ENCODE measurements at regions not wholly inside any gene's neighbourhood (a gene's known extent, or its start where the extent isn't known, plus 50 kb on each side); places are given as distances from the start of the nearest gene placed in this dataset.

DNA sequence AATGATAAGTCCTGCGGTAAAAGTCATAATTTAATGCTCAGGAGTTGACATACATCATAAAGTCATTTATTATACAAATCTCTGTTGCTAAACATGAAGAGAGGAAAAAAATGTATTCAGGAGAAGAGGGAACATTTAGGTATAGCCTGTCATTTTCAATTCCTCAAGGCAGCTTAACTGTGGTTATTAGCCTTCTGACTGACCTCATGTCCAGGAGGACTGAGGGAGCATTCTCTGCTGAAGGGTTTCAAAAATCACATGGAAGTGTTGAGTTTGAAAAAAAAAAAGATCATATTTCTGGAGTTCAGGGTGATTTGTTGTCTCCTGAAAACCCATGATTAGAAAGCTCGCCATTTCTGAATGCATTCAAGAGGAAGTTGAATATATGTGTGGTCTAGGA lies 1371.1 kb upstream of the LRRTM1 start:
- Histone ChIP-seq H3K4me1 (ENCODE audit: control insufficient read depth, insufficient read depth, low read length) (no peaks in the 10 kb centered on the region), H3K27ac (ENCODE audit: low read length) (no peak overlapping the region), H3K36me3 (ENCODE audit: control insufficient read depth, insufficient read depth, low read length) (no peaks in the 10 kb centered on the region), H3K27me3 (ENCODE audit: control insufficient read depth, insufficient read depth, low read length) (no peaks in the 10 kb centered on the region), H3K9me3 (replicated peaks; ENCODE audit: control insufficient read depth, low read depth, low read length) (no peaks in the 10 kb centered on the region), H3K4me3 (ENCODE audit: low read length) (no peak overlapping the region)
- 60% methylated on average over 1 of the region's 2 CpGs for WGBS (ENCODE audit: insufficient coverage)
- no peak for DNase-seq

DNA sequence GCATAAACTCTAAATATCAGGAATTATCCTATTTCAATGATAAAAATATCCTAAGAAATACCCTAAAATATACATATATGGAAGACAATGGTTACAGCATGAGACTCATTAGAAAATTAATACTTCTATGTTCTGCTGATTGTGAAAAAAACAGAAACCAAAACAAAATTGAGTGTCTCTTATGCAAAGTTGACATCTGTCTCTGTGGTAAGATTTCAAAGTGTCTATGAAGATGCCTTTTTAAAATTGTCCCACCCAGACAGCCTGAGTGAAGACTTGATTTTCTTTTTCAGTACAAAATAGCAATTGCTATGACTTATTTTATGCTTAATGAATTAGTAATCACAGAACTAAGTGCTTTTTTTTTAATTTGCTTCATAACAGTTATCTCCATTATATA lies 1368.4 kb upstream of the LRRTM1 start:
- H3K36me3 ChIP-seq (ENCODE audit: control insufficient read depth, insufficient read depth, low read length) = no peaks in the 10 kb centered on the region
- H3K27me3 ChIP-seq (ENCODE audit: control insufficient read depth, insufficient read depth, low read length) = no peaks in the 10 kb centered on the region
- no peak overlapping the region for H3K4me3 ChIP-seq (ENCODE audit: low read length)
- H3K4me1 ChIP-seq (ENCODE audit: control insufficient read depth, insufficient read depth, low read length) = no peaks in the 10 kb centered on the region
- no peak for DNase-seq
- H3K27ac ChIP-seq (ENCODE audit: low read length) = no peak overlapping the region
- H3K9me3 ChIP-seq (replicated peaks; ENCODE audit: control insufficient read depth, low read depth, low read length) = no peaks in the 10 kb centered on the region

DNA sequence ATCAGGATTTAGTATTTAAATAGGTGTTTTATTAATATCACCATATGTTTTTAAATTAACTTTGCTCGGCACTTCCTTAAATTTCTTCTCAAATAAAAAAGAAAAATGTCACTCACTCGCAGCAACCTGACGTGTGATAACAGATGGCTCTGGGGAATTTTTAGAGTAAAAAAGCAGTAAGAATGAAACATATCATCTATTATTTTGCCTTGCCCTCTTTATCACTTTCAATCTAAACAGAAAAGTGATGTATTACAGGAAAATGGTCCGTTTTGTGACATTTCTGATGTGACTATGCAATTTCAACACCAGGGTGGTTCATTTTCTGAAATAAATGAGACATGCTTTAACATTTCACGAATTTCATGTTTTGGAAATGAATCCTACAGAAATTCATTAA lies 1368.0 kb upstream of the LRRTM1 start:
- Histone ChIP-seq H3K36me3 (ENCODE audit: control insufficient read depth, insufficient read depth, low read length) (no peaks in the 10 kb centered on the region), H3K27ac (ENCODE audit: low read length) (no peak overlapping the region), H3K27me3 (ENCODE audit: control insufficient read depth, insufficient read depth, low read length) (no peaks in the 10 kb centered on the region), H3K4me1 (ENCODE audit: control insufficient read depth, insufficient read depth, low read length) (no peaks in the 10 kb centered on the region), H3K4me3 (ENCODE audit: low read length) (no peak overlapping the region), H3K9me3 (replicated peaks; ENCODE audit: control insufficient read depth, low read depth, low read length) (no peaks in the 10 kb centered on the region)
- WGBS (ENCODE audit: insufficient coverage) = no CpG with 5 or more reads among the region's 5 CpGs
- no peak for DNase-seq

DNA sequence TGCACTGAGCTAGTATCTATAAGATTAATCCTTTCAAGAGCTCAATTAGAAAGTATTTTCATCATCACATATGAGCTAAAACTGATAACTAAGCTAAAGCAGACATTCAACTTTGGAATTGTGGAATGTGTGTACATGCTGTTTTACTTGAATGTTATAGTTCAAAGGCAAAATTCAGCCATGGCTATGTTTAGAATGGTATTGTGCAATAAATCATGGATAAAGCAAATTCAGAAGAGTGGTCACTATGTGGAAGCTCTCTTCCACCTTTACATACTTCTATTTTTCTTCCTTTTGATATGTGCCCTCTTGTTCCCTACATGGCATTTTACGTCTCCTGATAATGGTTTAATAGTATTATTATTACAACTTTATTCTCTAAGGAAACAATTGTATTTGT lies 1366.3 kb upstream of the LRRTM1 start:
- no peaks in the 10 kb centered on the region for H3K9me3 ChIP-seq (replicated peaks; ENCODE audit: control insufficient read depth, low read depth, low read length)
- H3K36me3 ChIP-seq (ENCODE audit: control insufficient read depth, insufficient read depth, low read length) = no peaks in the 10 kb centered on the region
- no peak overlapping the region for H3K27ac ChIP-seq (ENCODE audit: low read length)
- DNase-seq = no peak
- no CpG with 5 or more reads among the region's 1 CpG for WGBS (ENCODE audit: insufficient coverage)
- H3K27me3 ChIP-seq (ENCODE audit: control insufficient read depth, insufficient read depth, low read length) = no peaks in the 10 kb centered on the region
- H3K4me1 ChIP-seq (ENCODE audit: control insufficient read depth, insufficient read depth, low read length) = no peaks in the 10 kb centered on the region
- H3K4me3 ChIP-seq (ENCODE audit: low read length) = no peak overlapping the region

DNA sequence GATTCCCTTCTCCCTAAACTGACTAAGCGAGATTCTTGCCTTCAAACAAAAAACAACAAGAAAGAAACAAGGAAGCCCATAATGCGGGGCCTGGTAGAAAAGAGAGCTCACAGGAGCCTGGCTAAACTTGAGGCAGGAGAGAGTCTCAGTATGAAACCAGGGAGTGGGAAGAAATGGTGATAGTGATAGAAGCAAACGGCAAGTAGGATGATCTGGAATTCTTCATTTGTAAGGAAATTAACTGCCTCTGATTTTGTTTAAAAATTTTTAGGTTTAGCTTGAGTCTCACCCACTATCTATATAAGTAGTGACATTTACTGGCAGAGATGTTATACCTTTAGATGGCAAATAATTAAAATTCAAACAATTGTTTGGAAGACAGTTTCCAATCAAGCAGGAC lies 1356.5 kb upstream of the LRRTM1 start:
- no CpG with 5 or more reads among the region's 3 CpGs for WGBS (ENCODE audit: insufficient coverage)

DNA sequence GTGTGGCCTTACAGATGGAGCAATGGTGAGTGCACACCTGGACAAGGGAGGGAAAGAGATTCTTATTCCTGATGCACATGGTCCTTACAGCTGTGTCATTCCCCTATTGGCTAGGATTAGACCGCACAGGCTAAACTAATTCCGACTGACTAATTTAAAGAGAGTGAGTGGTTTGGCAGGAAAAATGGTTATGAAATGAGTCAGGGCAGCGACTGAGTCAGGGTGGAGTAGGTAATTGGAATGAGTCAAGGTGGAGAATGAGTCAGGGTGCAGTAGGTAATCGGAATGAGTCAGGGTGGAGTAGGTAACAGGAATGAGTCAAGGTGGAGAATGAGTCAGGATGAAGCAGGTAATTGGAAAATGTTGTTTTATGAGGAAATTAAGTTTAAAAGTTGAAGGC lies 1353.7 kb upstream of the LRRTM1 start:
- WGBS (ENCODE audit: insufficient coverage) = 88% methylated on average over 4 of the region's 4 CpGs
- no peaks in the 10 kb centered on the region for H3K36me3 ChIP-seq (ENCODE audit: control insufficient read depth, insufficient read depth, low read length)
- no peaks in the 10 kb centered on the region for H3K27me3 ChIP-seq (ENCODE audit: control insufficient read depth, insufficient read depth, low read length)
- no peak overlapping the region for H3K4me3 ChIP-seq (ENCODE audit: low read length)
- no peak for DNase-seq
- H3K4me1 ChIP-seq (ENCODE audit: control insufficient read depth, insufficient read depth, low read length) = no peaks in the 10 kb centered on the region
- peaks cover 30% of the 10 kb centered on the region for H3K9me3 ChIP-seq (replicated peaks; ENCODE audit: control insufficient read depth, low read depth, low read length)
- H3K27ac ChIP-seq (ENCODE audit: low read length) = no peak overlapping the region

More for the DNA sequence above, 1356.5 kb upstream of the LRRTM1 start:
- Histone ChIP-seq H3K4me1 (ENCODE audit: control insufficient read depth, insufficient read depth, low read length) (no peaks in the 10 kb centered on the region), H3K9me3 (replicated peaks; ENCODE audit: control insufficient read depth, low read depth, low read length) (peaks cover 22% of the 10 kb centered on the region), H3K36me3 (ENCODE audit: control insufficient read depth, insufficient read depth, low read length) (no peaks in the 10 kb centered on the region), H3K4me3 (ENCODE audit: low read length) (no peak overlapping the region), H3K27me3 (ENCODE audit: control insufficient read depth, insufficient read depth, low read length) (no peaks in the 10 kb centered on the region), H3K27ac (ENCODE audit: low read length) (no peak overlapping the region)
- DNase-seq = no peak

DNA sequence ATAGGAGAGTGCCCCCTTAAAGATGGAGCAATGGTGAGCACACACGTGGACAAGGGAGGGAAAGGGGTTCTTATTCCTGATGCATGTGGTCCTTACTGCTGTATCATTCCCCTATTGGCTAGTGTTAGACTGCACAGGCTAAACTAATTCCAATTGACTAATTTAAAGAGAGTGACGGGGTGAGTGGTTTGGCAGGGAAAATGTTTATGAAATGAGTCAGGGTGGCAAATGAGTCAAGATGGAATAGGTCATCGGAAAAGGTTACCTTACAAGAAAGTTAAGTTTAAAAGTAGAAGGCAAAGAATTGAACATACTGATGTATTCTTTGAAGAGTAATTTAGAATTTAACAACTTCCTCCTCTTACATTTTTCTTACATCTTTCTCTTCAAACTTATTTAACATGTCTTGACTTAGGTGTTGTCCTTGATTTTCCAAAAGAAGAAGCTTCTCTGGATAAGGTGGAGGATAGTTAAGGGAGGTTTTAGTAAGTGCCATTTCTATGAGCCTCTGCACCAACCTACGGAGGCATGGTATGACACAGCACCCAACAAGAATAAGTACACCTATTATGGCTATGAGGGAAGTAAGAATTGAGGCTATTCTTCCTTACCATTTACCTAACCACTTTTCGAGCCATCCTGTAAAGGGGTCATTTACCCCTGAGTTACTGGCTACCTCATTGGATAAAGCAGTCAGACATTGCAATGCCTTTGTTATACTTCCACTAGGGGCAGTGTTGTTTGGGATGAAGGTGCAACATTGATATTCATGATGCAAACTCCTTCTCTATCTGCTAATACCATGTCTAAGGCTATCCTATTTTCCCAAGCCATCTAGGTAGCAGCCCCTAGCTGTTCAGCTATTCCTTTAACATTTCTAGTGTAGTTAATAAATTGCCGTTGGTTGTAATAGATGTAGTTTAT lies 1345.8 kb upstream of the LRRTM1 start:
- H3K36me3 ChIP-seq (ENCODE audit: control insufficient read depth, insufficient read depth, low read length) = no peaks in the 10 kb centered on the region
- H3K9me3 ChIP-seq (replicated peaks; ENCODE audit: control insufficient read depth, low read depth, low read length) = peaks cover 2% of the 10 kb centered on the region
- no peak overlapping the region for H3K4me3 ChIP-seq (ENCODE audit: low read length)
- WGBS (ENCODE audit: insufficient coverage) = 67% methylated on average over 1 of the region's 6 CpGs
- H3K4me1 ChIP-seq (ENCODE audit: control insufficient read depth, insufficient read depth, low read length) = no peaks in the 10 kb centered on the region
- DNase-seq = no peak
- no peak overlapping the region for H3K27ac ChIP-seq (ENCODE audit: low read length)
- no peaks in the 10 kb centered on the region for H3K27me3 ChIP-seq (ENCODE audit: control insufficient read depth, insufficient read depth, low read length)

DNA sequence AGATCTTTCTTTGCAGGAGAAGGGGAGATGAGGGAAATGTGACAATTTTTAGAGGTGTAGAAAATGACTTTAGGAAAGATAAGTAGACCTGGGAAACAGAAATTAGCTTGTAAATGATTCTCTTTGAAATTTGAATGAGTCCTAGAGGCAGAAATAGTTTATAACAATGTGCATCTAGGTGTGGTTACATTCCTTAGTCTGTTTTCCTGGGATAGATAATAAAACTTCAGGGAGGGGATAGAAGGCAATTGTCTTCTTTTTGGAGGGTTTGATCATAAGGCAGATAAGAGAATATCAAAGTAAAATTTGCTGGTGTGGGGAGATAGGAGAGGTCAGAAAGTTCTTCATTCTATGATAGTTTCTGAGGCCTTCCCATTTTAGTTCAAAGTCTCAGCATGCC lies 1344.3 kb upstream of the LRRTM1 start:
- Histone ChIP-seq H3K4me3 (ENCODE audit: low read length) (no peak overlapping the region), H3K4me1 (ENCODE audit: control insufficient read depth, insufficient read depth, low read length) (no peaks in the 10 kb centered on the region), H3K9me3 (replicated peaks; ENCODE audit: control insufficient read depth, low read depth, low read length) (no peaks in the 10 kb centered on the region), H3K36me3 (ENCODE audit: control insufficient read depth, insufficient read depth, low read length) (no peaks in the 10 kb centered on the region), H3K27ac (ENCODE audit: low read length) (no peak overlapping the region), H3K27me3 (ENCODE audit: control insufficient read depth, insufficient read depth, low read length) (no peaks in the 10 kb centered on the region)
- no peak for DNase-seq

DNA sequence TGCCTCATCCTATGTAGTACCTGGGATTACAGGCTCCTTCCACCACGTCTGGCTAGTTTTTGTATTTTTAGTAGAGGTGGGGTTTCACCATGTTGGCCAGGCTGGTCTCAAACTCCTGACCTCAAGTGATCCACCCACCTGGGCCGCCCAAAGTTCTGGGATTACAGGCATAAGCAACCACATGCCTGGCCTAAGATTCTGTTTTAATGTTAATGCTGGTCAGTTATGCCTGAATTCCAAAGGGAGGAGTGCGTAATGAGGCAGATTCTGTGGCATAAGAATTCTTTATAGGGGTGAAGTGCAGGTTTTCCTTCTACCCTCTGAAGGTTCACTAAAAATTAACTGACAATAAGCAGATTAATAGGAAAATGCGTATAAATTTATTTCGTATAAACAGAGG lies 1343.8 kb upstream of the LRRTM1 start:
- Histone ChIP-seq H3K36me3 (ENCODE audit: control insufficient read depth, insufficient read depth, low read length) (no peaks in the 10 kb centered on the region), H3K27me3 (ENCODE audit: control insufficient read depth, insufficient read depth, low read length) (no peaks in the 10 kb centered on the region), H3K4me3 (ENCODE audit: low read length) (no peak overlapping the region), H3K4me1 (ENCODE audit: control insufficient read depth, insufficient read depth, low read length) (no peaks in the 10 kb centered on the region), H3K27ac (ENCODE audit: low read length) (no peak overlapping the region), H3K9me3 (replicated peaks; ENCODE audit: control insufficient read depth, low read depth, low read length) (no peaks in the 10 kb centered on the region)
- 80% methylated on average over 1 of the region's 5 CpGs for WGBS (ENCODE audit: insufficient coverage)
- no peak for DNase-seq

DNA sequence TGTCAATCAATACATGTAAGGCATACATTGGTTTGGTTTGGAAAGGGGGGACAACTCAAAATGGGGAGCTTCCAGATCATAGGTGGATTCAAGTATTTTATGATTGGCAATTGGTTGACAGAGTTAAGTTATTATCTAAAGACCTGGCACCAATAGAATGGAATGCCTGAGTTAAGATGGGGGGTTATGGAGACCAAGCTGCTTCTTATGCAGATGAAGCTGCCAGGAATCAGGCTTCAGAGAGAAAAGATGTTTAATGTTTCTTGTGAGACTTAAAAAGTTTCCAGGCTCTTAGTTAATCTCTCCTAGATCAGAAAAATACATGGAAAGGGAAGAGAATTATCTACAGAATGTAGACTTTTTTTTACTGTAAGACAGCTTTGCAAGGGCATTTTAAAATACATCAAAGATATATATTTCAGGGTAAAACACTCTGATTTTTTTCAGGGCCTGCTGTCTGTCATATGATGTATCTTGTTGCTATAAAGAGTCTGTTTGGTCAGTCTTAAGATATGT lies 1343.2 kb upstream of the LRRTM1 start:
- DNase-seq = no peak
- Histone ChIP-seq H3K27ac (ENCODE audit: low read length) (no peak overlapping the region), H3K4me1 (ENCODE audit: control insufficient read depth, insufficient read depth, low read length) (no peaks in the 10 kb centered on the region), H3K4me3 (ENCODE audit: low read length) (no peak overlapping the region), H3K9me3 (replicated peaks; ENCODE audit: control insufficient read depth, low read depth, low read length) (no peaks in the 10 kb centered on the region), H3K36me3 (ENCODE audit: control insufficient read depth, insufficient read depth, low read length) (no peaks in the 10 kb centered on the region), H3K27me3 (ENCODE audit: control insufficient read depth, insufficient read depth, low read length) (no peaks in the 10 kb centered on the region)
